NCI-H748 (cell line): ENCODE measurements at regions not wholly inside any gene's neighbourhood (a gene's known extent, or its start where the extent isn't known, plus 50 kb on each side); places are given as distances from the start of the nearest gene placed in this dataset.

Source experiments
- DNase-seq: peaks from one replicate; lab custom pipeline; 2025; ENCODE audit not compliant: unreplicated experiment; lab: John Stamatoyannopoulos, UW

DNA sequence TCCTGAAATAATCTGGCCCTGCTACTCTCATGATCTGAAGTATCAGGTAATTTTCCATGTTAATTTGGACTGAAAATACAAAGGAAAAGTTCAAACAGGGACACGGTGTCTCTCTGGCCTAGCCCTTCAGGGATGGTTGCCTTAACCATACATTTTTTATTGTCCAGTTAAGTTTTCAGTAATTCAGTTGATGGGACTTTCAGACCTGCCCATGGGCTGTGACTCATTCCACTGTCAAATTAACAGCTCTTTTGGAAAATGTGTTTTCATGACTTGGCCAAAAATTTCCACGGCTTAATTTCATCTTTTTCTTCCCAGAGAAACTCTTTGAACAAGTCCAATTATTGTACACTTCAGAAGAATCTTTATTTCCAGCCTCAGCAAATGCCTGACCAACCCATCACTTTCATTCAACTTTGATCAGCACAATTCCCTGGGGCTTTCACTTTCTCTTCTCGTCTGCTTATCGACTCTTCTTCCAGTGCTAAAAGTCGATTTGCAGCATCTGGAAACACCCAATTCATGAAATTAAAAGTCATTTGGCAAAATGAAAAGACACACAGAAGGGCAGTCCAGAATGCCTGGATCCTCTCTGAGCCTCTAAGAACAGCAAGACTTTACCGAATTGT lies 293.9 kb downstream of the RAB28 start:
- DNase-seq: no peak

DNA sequence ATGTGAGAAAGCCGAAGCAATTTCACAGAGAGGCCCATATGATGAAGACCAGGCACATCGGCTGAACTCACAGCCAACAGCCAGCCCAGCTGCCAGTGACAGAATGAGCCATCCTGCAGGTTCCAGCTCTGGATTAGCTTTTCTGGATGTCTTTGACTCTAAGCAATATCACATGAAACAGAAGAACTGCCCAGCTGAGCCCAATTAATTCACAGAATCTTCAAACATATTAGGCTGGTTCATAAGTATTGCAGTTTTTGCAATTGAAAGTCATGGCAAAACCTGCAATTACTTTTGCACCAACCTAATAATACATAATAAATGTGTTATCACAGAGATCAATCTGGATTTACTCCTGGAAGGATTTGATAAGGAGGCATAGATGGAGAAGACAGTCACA lies 299.9 kb downstream of the RAB28 start:
- no peak for DNase-seq

DNA sequence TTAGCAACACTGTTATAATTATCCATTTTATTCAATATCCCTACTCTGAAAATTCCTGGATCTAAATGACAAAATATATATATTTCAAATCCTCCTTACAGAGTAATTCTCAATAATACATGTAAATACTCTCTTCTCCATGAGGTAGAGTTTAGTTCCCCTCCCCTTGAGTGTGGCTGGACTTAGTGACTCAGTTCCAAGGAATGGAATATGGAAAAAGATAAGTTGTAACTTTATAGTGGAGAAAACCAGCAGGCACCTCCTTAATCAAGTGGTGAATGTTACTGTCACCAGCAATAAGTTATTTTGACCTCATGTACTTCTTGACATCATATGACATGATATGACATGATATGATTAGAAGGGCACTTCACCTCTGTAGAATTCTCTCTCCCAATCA lies 302.0 kb downstream of the RAB28 start:
- DNase-seq: no peak

DNA sequence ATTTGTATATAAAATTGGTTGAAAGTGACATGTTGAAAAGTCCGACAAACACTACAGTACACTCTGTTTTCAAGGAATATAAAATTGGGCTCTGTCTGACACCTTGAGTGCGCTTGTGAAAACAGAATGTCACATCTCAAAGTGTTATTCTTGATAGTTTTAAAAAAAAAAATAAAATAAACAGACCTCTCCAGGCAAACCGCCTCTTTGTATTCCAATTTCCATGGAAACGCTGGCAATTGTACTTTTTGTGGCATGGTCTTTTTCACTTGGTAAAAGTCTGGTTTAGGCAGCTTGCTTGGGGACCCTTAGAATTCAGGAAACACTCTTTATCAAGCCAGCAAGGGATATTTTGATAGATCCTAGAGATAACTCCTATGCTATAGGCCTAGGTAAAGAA lies 302.5 kb downstream of the RAB28 start:
- DNase-seq: no peak

DNA sequence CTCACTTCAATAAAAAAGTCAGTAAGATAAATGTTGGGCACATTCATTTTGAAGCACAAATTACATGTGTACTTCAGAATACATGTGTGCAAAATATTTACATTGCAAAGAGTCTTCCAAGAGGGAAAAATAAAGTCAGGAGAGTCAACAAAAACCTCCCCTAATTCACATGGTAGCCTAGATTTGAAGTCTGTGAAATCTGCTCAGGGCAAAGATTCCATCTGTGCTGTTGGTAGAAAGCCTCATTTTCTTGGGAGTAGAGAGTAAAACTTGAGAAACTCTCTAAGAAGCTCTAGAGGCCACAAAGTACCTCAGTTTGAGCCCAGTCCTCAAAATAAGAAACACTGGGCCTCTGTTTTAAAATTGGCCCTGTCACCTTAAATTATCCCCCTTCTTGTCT lies 303.4 kb downstream of the RAB28 start:
- no peak for DNase-seq

DNA sequence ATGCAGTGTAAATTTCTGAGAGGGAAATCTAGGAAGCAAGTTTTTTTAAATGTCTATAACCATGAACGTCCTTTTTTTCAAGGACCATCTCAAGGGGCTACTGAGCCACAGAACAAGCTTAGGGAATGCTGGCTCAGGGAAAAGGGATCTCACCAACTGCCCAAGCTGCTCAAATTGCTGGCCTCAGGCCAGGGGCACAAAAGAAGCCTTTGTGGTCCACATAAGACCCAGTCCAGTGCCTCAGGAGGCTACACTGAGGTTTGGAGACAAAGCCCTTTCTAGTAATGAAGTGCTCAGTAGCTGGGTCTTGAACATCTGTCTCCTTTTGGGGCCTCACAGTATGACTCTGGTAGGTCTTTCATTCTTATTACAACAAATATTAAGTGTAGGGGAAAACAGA lies 305.5 kb downstream of the RAB28 start:
- no peak for DNase-seq

DNA sequence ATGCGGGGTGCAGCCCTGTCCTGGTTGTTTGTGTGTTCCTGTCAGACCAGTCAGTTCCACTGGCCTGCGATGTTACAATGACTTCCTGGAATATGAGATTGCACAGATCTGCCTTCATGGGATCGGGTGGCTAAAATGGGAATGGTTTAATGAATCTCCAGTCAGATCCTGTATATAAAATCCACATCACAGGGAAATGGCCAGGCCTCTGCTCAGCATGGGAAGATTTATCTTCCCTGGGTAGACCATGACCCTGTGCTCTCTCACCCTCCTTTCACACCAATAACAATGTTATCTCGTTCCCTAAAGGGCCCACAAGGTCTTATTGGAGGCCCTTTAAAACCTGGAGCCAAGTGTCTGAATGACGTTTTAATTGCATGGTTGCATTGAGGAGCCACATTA lies 307.4 kb downstream of the RAB28 start:
- peak; percentile 1 for DNase-seq

DNA sequence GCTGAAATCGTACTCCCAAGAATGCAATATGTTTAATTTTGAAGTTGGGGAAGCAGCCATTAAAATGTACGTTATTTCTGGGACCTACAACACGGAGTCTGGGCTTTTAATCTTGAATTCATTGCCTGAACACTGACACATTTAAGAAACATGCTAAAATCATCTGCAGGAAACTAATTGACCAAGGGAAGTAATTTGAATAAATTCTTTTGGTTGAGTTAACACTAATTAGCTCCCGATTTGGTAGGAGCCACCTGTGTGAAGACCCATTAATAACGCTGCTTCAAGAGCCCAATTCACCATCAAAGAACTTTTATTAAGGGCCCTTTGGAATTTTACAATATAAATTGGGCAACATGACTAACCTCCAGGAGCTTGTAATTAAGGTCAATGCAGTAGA lies 309.2 kb downstream of the RAB28 start:
- no peak for DNase-seq

DNA sequence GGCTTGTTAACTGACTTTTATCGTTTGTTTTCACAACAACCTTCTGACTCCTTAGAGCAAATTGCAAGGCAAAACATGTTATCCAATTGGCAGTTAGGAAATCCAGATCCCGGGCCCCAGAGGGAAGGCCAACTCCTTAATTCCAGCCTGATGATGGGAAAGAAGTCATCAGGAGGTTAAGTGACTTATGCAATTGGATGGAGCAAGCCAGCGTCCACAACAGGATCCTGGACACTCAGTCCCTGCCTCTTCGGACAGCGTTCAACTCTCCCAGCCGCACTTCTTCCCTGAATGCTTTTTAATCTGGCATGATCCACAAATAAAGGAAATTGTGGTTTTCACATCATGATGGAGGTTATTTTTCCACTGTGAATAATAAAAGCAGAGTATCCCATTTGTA lies 310.1 kb downstream of the RAB28 start:
- DNase-seq: no peak

DNA sequence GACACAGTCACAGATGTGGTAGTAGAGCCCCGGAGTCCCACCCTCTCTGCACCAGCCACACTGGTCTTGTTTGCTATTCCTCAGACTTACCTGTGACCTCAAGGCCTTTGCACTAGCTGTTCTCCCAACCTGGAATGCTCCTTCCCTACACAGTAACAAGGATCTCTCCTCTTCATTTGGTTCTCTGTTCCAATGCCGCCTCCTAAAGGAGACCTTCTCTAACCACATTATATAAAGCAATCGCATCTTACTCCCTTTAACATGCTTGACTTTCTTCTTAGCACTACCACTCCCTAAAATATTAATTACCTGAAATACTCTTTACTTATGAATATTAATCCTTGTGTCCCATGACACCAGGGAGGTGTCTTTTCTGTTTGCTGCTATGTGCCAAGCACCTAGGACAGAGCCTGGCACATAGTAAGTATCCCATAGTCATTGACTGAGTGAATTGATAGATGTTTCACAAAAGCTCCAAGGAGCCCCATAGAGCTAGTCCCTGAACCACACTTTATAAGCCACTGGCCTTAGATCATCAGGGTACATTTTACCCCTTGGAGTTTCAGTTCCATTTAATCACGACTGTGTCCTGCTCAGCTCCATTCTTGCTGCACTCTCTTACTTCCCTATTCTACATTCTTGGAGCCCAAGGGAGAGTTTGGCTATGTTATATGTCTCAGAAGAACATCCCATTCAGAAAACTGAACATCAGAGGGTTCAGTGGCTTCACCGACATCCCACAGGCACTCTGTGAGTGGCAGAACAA lies 312.7 kb downstream of the RAB28 start:
- DNase-seq: no peak

DNA sequence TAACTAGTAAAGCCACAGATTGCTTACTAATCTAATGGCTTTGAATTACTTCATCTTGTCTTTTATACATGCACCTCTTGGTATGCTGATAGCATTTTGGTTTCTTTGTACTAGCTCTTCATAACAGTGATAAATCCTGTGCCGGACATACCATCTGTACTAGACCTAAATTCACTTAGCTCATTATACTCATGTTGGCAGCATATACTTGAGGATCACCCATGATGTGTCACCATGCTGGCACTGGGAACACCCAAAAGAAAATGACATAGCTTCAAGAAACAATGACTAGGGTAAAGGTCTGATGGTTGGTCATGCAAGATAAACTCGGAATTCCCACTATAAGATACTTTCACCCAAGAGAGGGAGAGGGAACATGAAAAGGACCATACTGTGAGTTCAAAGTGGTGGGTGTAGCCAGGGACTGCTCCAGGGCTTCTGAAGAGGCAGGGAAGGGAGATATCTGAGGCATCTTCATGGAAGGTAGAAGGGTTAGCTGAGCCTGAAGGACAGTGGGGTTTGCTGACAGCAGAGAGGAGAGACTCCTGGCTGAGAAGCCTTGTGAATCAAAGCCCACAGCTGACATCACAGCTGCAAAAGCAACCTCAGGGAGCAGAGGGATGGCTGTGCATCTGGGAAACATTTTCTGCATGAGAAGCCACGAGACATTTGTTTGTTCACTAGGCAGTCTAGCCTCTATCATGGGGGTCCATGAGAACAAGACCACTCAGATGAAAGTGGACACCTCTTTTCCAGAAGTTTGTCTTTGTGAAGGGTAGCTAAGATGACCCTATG lies 314.2 kb downstream of the RAB28 start:
- DNase-seq: no peak

DNA sequence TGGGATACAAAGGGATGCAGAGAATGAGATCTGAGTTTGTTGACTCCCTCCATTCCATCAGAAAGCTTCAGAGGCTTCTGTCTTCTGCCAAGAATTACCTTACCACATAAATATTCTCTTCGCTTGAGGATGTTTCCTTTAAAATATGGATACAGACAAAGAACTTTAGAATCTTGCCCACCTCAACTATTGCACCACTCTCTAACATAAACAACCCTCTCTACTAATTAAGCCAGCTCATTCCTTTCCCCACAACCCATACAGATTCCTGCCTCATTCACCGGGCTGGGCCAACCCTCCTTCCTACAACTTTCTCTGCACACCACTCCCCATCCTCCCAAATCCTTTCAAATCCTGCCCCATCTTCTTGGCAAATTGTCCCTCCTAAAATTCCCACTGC lies 315.8 kb downstream of the RAB28 start:
- DNase-seq: no peak

DNA sequence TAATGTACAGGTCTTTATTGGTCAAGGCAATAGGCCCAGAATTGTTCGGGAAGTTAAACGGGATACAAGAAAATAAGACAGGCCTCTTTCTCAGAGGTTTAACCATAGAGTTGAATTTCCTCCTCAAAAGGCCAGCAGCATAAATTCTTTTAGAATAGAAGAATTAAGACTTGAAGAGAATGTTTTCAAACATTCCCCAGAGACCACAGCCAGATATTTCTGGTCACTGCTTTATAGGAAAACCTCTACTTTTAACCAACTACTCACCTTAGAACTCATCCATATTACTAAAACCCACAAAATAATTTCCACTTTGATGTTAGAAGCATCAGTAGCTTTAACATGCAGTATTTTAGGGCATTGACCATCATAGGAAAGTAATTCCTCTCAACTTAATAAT lies 317.9 kb downstream of the RAB28 start:
- no peak for DNase-seq

DNA sequence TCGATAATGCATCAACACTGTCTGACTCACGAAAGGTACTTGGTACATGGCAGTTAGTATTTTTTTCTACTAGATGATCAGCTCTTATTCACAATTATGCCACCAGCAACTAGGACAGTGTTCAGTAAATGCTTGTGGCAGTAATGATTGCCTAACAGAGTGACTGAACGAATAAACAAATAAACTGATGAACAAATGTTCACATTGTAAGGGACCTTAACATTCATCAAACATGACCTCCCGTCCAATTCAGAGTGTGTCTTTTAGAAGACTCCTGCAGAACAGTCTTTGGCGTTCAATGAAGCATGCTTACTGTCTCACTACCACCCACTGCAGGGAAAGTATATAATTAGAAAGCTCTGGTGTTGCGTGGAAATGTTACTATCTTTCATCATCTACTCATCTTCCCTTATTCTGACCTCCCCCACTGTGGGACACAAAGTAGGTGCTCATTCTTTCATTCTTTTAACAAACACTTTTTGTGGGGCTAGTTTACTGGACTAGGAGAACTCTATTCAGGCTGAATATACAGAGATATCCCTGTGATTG lies 319.3 kb downstream of the RAB28 start:
- DNase-seq: peak; percentile 11

DNA sequence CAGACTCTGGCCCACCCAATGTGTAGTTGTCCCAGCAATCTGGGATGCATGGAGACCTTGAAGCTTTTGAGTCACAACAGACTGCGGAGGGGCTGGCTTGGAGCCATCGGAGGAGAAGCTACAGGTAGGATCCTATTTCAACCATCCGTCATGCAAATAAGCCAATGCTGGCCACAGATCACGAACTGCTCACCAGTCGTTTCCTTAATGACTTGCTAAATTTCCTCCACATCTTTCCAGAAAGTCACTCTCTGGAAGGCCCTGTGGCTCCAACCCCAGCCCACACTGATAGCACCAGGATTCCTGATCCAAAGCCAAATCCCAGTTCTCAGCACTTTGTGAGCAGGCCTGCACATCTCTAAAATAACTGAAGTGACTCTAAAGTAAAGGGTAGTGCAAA lies 321.3 kb downstream of the RAB28 start:
- peak; percentile 5 for DNase-seq

DNA sequence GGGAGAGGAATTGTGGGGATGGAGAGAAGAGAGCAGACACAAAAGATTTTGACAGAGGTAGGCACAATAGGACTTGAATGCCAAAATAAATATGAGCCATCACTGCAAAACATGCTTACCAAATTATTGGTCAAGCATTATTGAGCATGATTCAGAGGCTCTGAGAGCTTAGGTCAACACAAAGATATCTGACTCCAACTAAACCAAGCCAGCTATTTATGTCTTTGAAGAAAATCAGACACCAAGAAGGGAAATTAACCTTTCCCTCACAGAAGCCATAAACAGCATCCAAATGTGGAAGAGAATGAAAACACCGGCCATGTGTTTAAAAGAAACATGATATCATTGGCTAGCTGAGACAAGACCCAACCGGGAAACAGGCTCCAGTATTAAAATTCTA lies 323.2 kb downstream of the RAB28 start:
- peak; percentile 39 for DNase-seq

DNA sequence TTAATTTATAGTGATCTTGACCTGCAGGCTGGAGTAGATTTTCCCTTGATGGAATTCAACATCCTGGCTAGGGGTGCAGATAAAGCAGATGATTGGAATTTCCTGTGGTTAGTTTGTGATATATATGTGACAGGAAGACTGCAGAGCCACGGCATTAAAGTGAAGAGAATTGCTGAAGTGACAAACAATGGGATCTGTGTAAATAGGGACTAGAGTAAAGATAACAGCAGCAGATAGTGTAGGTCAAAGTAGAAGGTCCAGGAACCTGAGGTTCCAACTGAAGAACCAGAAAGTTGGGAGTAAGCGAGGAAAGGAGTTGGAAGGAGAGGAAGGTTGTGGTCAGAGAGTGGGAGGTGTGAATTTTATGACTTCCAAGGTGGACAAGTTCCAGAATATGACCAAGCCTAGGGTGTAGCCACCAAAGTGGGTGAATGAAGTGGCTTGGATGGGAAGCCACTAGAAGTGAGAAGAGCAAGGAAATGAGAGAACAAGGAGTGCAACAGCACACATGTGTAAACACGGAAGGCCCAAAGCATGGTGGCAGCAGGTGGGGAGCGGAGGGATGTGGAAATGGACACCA lies 325.0 kb downstream of the RAB28 start:
- DNase-seq: no peak

DNA sequence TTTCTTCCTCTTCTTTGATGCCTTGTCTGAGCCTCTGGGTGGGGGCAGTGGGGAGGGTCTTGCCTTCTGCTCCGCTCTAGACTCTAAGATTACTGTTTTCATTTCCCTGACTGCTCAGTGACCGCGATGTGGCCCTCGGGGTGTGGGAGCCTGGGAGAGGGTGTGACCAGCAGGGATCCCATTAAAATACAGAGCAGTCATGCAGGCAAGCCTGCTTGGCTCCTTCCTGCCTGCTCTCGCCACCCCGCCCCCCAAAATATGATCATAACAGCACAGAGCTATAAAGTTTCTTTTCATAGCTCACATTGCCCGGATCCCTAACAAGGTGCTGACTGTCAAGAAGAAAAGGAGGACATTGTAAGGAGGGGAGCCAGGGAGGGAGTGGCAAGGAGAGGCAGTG lies 332.9 kb downstream of the RAB28 start:
- DNase-seq: no peak

DNA sequence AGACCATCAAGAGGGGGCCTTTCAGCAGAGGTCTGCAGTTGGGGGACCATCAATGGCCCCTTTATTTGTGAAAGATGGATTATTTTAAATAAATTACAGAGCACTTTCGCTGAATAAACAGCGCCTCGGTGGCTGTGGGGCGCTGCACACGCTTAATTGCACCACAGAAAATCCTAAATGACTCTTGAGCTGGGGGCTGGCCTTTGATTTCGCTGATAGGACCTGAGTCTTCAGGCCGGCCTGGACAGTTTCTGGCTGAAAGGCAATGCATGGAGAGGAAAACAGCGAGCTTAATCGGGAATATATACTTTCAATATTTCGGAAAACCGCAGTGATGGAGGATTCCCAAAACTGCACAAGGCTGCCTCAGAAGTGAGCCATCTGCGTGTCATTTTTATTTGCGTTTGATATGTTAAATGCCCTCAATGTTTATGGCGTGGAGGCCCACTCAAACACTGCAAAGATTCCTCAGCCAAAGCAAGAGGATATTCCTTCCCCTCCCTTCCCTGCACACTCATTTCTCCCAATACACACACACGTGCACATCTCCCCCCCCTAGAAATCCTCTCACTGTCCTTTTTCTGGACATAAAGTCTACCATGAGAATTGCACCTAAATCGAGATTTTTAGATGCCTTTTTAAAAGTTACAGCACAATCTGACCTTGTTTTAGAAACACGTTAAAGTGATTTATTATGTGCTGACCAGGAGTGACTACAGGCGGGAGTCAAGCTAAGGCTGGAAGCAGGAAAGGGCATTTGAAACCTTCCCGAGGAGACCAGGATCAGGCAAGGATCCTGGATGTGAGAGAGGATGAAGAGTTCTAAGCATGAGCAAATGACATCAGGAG lies 340.7 kb downstream of the RAB28 start:
- peak; percentile 40 for DNase-seq

DNA sequence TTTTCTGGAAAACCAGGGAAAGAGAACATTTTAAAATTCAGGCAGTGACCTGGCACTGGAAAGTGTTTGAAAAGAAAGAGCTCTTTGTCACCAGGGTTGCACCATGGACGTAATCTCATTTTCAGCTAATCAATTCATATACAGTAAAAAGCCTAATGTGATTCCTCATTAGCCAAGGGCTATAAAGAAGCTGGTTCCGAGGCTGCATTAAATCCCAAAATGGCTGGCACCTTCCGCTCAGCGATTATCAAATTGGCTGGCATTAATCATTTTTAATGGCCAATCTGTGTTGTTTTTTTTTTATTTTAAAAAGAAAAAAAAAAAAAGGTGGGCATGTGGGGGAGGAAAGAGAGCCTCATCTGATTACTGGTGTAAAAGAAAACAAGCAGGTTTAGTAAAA lies 341.4 kb downstream of the RAB28 start:
- DNase-seq: peak; percentile 2

DNA sequence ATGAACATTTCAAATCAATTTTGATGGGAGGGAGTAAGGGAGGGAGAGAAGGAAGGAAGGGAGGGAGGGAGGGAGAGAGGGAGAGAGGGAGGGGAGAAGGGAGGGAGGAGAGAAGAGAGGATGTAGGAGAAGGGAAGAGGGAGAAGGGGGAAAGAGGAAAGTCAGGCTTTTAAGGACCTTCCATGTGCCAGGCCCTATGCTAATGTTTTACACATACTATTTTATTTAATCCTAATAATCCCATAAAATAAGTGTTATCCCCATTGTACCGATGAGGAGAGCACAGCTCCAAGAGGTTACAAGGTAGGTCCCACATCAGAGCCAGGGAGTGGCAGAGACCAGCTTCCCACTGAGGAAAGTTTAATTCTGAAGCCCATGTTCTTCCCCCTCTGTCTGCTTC lies 341.9 kb downstream of the RAB28 start:
- DNase-seq: no peak
